M059J (cell line): ENCODE measurements at regions not wholly inside any gene's neighbourhood (a gene's known extent, or its start where the extent isn't known, plus 50 kb on each side); places are given as distances from the start of the nearest gene placed in this dataset.
A peak's percentile ranks its signal among the peaks of the same experiment; 100 is the strongest.

Source experiments
- DNase-seq: peaks from one replicate; pipeline ENCODE4 v3.0.0-alpha.2; 2012; ENCODE audit warnings: low read depth

DNA sequence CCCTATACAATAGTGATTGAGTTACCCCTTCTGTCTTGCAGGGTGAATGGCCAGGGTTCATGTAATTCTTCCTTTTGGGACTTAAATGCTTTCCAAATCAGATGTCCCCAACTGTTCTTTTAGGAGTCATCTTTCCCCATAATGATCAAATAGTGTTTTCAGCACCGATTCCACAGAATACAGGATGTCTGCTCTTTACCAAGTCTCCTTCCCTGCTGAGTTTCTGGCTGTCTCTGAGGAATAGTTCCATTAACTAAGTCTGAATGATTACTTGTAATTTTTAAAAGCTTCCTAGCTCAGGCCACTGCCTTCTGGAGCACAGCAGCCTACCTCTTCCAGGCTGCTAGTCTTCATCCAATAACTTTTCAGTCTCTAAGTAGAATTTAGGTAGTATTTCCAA, 630.7 kb upstream of the ZNF608 start:
- no peak for DNase-seq

DNA sequence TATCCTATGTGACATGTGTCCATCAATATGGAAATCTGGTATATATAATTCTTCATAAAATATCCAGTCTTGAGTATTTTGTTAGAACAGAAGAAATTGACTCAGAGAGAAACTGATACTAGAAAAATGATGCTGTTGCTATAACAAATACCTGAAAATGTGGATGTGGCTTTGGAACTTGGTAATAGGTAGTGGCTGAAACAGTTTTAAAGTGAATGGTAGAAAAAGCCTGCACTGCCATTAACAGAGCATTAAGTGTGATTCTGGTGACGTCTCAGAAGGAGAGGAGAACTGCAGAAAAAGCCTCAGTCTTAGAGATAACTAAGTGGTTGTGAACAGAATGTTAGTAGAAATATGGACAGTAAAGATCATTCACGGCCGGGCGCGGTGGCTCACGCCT, 634.9 kb upstream of the ZNF608 start:
- DNase-seq: no peak

DNA sequence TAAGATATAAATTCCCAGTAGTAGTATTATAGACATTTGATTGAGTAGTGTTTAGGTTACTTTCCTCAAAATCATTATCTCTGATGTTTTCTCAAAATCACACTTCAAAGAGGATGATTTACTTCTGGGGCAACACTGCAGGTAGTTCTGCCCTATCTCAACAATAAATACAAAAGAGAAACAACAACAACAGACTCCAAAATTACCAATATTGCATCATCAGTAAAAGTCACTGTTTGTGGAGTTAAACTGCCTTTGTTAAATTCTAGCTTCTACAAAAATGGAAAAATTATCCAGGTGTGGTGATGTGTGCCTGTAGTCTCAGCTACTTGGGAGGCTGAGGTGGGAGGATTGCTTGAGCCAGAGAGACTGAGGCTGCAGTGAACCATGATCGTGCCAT, 637.6 kb upstream of the ZNF608 start:
- no peak for DNase-seq

DNA sequence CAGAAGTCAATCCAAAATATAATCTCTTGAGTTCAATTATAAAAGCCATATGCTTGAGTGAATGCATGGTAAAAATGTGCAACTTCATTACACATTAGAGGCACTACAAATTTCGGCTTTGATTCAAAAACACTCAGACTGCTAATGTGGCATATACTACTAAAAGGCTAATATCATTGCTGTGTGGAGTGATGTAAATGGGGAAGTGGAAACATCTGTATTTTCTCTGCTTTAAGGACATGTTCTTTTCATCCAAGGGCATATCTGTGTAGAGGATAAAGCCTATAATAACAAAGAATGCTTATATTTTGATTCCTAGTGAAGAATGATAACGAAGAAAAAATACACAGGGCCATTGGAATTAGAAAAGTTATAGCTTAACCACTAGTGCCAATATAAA, 643.9 kb upstream of the ZNF608 start:
- DNase-seq: no peak

DNA sequence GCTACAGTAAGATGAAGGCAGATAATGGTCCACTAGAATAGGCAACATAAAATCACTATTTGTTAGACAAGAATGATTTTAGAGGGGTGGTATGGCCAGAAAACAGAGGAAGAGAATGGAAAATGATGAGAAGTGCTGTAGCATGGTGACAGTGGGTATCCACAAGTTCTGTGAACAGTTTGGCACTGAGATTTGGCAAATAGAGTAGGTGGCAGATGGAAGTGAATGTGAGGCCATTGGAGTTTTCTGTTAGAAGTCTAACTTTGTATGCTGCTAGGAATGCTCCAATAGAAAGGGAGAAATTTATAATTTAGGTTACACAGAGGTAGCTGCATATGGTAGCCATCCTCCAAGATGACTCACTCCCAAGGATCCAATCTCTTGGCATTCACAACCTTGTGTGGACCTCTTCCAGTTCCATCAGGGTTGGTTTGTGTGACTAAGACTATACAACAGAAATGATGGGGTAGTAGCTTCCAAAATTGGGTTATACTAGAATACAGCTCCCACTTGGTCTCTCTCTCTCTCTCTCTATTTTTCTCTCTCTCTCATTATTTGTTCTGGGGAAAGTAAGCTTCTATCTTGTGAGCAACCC, 646.9 kb upstream of the ZNF608 start:
- peak; percentile 32 for DNase-seq

DNA sequence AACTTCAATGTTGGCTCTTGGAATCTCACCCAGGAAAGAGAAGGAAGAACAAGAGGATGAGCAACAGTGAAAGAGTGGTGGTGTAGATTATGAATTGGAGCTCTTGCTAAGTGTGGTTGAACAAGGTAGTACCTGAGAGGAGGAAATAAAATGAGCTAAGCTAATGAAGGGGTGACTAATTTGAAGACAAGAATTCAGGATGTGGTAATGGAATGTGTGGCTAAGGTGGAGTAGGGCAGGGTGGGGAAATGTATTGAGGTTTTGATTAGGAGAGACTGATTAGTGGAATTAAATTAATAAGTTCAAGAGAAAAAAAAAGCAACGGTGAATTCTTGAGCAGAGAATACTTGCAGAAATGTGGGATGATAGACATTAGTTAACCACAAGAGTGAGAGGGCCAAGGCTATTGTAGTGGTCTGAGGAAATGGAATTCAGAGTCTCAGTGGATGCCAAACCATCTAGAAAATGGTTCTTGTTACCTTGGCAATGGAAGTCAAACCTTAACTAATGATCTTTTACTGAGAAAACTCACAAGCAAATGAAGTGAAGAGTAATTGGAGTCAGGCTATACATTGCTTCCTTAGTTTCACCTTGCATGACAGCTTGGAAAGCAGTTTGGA, 648.3 kb upstream of the ZNF608 start:
- DNase-seq: peak; percentile 60

DNA sequence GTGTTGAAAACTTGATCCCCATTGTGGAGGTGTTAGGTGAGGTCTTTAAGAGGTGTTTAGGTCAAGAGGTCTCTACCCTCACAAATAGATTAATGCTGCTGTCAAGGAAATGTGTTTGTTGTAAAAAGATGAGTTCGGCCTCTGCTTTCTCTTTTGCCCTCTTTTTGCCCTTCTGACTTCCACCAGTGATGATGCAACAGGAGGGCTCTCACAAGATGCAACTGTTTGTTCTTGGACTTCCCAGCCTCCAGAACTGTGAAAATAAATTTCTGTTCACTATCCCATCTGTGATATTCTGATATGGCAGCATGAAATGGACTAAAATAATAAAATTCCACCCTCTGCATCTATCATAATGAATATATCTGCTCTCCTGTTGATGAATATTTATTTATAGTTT, 650.0 kb upstream of the ZNF608 start:
- DNase-seq: no peak

DNA sequence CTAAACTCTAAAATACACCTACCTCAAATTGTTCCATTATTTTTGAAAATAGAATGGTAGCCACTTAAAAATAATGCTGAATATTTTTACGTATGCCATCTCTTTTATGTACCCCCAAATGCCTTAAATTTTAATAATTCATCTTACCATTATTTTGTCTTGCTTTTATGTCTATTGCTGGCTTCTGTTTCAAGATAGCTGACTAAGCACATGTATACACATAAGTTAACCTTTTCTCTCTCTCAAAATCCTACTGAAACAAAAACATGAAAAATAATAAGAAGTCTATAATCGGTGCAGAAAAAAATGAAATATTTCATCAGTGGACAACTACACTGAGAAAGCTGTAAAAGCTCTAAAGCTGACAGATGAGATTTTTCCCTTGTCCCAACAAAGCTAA, 652.0 kb upstream of the ZNF608 start:
- no peak for DNase-seq

DNA sequence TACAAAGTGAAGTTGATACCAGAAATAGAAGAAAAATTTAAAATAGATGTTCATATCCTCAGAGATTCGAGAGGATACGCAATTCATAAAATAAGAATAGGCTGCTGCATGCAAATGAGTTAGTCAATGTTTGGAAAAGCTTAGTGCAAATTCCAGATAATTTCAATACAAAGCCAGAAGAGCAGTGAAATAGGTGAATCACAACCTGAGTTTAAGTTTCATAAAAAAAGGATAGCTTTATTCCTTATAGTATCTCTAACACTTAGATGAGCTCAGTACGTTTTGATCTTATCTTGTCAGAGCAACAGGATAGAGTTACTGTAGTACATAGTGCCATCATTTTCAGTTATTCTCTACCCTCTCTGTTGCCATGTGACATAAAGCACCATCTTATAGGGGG, 653.4 kb upstream of the ZNF608 start:
- DNase-seq: no peak

DNA sequence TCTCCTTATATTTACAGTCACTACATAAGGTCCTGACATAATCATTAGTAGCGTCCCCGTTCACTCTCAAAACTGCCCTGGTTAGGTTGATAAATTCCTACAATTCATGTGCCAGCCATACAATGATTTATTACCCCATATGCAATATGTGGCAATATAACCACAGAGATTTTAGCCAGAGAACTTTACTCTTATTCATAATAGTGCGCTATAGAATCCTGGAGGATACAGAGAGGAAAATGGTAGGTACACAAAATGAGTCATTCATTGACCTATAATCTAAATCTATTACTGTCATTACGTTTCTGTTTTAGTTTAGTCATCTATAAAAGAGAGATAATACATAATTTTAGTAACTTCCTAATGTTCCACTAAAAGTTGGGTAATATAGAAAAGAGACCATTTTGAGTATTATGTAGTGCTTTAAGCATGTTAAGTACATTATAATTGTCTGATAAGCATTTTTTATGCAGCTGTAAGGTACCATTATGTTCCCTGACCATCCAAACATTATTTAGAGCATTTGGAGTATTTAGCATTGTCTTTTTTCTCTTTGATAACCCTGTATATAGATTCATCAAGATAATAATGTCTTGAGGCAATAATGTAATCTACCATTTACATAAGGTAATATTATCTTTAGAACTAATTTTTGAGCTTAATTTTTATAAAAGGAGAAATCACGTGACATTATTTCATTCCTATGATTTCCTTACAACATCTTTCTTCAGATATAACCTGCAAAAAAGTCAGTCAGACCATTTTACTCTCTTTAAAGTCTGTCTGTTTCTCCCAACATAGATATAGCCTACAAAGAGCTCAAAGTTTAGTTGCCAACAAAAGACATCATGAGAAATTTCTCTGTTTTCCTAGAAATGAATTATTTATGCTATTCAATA, 655.5 kb upstream of the ZNF608 start:
- DNase-seq: no peak

DNA sequence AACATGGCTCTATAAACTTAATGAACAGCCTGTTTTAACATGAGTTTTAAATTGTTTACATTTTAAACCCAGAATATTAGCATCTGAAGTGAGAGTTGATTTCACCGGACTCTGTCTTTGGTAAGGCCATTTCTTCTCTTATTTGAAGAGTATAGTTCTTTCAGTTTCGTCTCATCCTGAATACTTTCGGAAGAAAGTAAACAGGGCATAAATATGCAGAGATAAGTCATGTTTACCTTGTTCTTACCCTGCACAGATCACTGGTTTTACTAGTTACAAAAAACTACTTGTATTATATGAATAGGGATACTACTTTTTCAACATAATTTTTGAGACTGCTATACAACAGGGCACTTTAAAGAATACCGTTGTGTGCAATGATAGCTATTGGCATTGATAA, 656.3 kb upstream of the ZNF608 start:
- no peak for DNase-seq

DNA sequence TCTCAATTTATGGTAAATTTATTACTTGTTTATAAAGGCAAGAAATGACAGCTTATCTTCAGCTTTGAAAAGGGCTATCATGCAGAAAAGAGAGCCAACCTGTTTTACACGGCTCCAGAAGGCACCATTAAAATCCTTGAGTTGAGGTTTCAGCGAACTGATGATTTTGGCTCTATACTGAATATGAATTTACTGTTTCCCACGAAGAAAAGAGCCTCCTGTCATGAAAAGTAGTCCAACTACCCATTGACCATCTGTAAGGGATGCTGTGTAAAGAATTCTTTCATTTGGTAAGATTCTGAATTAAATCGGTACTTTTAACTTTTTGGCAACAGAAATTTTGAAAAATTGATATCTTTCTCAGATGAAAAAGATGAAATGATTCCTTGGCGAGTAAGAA, 657.6 kb upstream of the ZNF608 start:
- DNase-seq: no peak

DNA sequence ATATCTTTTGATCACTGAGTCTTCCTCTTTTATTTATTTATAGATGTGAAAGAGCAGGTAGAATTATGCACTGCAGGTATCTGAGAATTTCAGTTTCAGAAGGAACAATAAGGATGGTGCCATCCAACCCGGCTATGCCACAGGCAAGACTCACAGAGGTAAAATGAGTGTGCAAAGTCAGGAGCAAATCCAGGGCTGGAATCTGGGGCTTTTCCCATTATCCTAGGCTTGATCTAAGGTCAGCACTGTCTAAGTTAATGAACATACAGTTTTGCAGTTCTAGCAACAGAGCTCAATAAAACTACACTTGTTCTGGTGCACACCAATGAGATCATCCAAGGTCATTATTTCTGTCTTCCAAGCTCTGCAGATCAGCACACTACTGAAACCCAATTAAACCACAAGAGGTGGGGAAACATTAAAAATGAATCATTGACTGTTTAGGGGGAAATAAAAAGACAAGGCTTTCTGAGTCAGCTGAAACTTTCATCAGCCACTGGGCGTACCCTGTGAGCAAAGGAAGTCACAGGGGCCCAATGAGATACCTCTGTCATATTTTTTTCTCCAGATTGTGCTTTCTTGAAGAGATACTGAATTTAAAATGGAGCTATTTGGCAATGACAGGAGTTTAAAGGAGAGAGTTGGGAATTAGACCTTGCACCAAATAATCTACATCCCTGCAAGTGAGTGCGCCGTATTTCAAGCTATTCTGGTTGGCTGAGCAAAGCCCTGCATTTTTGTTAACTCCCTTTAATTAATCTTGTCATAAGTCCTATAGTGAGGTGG, 662.2 kb upstream of the ZNF608 start:
- DNase-seq: peak; percentile 97

DNA sequence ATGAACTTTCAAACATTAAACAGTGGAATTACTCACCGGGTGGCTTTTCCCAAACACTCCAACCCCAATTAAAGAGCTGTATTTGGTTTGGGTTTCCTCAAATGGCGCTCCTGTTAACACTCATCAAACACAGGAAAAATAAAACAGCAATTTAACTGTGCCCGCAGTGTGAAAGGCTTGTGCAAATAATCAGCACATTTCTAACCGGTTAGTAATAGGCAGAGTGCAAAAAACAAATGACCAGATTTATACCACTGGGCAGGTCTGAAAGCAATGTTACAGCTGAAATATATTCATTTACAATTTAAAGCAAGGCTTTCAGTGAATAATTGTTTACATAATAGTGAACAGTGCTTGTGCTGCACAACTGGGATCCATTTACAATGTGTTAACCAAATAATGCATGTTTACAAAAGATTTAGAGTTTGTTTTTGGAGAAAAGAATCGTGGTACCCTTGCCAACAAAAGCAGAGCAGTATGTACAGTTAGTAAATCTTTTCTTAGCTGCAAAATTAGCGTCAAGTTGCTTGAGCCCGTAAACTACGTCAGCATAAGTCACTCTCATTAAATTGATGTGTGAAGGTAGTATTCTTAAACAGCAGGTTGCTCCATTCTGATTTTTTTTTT, 662.9 kb upstream of the ZNF608 start:
- peak; percentile 72 for DNase-seq

DNA sequence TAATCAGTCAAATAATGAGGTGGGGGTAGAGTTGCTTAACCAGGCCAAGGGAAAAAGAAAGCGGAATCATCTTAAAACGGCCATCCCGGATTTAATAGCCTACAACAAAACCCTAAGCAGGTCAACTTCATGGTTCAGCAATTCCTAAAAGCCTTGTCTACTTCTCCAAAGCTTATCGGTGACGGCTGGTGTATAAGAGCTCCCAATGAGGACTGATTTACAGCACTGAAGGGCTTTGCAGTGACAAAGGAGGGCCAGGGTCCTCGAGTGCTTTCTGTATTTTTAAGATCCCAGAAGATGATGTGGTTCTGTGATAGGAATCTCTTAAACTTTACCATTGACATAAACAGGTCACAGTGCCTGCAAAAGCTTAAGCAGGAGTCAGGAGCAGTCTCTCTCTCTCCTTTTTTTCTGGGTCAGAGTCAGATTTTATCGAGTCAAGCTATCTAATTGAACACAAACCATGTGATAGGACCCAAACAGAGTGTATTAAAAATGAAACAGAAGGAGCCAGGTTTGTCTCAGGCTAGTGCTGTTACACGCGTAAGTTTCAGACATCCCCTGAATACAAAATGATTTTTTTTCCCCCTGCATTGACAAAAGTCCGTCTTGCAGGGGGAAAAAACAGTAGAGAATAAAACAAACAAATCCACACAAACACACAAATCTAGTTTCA, 663.6 kb upstream of the ZNF608 start:
- DNase-seq: peak; percentile 62

DNA sequence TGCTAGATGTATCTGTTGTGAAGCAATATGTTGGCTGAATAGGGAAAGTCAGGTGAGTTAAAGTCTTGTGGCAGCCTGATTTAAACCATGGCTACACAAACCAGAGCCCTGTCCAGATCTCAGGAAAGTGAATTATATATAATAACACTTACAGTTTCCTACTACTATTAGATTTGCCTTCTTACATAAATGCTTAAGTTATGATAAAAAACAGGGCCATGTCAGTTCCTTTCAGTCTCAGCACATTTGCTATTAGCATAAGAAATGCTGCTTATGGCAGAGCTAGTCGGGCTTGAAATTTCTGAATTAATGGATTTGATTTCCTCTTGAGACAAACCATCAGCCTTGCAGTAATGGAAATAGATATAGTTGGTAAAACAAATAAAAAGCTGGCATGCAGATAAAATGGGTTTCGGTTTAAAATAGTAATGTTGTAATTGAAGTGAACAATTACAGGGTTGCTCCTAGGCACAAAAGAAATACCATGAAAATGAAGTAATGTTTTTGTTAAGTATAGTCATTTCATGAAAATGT, 664.2 kb upstream of the ZNF608 start:
- DNase-seq: peak; percentile 76

DNA sequence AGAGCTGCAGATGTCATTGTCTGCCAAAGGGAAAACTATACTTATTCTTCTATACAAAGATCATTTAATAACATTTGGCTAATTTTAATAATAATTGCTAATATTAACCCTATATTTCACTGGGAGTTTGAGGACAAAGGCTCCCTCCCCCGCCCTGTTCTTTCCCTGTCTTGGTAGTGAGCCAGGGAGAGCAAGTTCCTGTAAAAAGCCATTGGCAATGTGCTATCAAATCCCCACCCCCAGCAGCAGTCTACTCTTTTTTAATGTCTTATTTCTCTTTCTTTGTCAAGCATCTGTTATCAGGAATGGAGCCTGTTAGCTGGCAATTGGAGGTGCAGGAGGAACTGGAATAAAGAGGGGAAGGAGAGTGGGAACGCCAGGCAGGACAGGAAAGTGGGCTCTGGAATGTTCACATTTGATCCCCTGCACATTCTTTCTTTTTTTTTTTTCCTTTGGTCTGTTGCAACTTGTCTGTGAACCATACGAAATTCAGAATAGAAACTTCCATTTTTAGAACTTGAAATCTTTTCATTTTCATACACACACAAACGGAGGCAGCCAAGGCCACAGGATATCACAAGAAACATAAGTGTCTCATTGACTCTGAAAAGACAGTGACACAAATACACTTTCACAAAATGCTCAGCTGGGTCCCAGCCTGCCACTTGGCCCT, 664.8 kb upstream of the ZNF608 start:
- DNase-seq: peak; percentile 63

DNA sequence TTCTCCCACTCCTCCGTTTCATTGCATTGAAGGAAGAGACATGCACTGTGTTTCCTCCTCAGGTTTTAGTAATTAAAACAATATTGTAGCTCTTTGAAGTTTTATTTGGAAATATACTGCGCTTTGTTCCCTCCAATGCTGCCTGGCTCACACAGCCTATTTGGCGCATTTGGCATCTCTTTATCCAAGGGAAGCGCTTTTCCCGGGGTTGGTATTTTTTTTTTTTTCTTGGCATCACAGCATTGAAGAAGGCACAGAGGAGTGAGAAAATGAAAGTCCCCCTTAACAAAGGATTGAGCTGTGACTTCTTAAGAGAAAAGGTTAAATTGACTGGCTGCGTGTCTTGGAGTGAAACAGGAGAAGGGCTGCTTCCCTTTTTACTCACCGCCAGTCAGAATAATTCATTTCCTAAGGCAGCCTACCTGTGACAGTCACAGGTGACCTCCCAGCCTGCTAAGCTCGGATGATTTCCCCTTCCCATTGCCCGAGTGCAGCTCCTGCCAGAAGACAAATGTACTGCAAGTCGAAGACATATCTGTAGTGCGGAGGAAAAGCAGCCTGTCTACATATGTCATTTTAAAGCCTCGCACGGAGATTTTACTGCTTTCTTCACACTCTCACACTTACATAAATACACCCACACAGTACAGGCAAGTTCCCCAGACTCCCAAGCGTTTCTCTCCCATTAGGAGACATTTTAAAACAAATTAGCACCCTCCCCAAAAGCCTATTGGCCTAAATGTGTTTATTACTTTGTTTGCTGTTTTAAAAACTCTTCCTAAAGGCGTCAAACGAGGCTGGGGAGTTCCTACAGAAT, 665.5 kb upstream of the ZNF608 start:
- peak; percentile 27 for DNase-seq
